ENCODE measurements at regions not wholly inside any gene's neighbourhood (a gene's known extent, or its start where the extent isn't known, plus 50 kb on each side); places are given as distances from the start of the nearest gene placed in this dataset.

- ChIA-PET POLR2A (no interaction called here), CTCF (no interaction called here)
- Histone ChIP-seq H3K27ac (ENCODE audit: insufficient read depth, low read depth, low read length) (no peak overlapping the region), H3K9ac (replicated peaks; ENCODE audit: extremely low read depth, insufficient read depth, low read length) (no peak overlapping the region), H3K79me2 (ENCODE audit: control insufficient read depth, insufficient read depth, low read length) (no peaks in the 10 kb centered on the region), H3K4me2 (ENCODE audit: insufficient read depth, low read length) (no peak overlapping the region), H3K27me3 (ENCODE audit: control insufficient read depth in 2 of 2, insufficient read depth in 2 of 2, low read length in 2 of 2) (peaks cover 0 to 5% of the 10 kb centered on the region in 2 experiments), H3K4me3 (replicated peaks in 1 of 3; ENCODE audit: insufficient read depth in 1 of 3, low read depth in 1 of 3, low read length in 3 of 3) (no peak overlapping the region), H2AFZ (ENCODE audit: low read depth, low read length) (no peak overlapping the region), H3K9me3 (replicated peaks; ENCODE audit: control insufficient read depth, insufficient read depth, low read length) (no peaks in the 10 kb centered on the region), H4K20me1 (replicated peaks; ENCODE audit: control insufficient read depth, extremely low read depth, insufficient read depth, low read length) (no peaks in the 10 kb centered on the region), H3K4me1 (ENCODE audit: control insufficient read depth, extremely low read depth, insufficient read depth, low read length) (no peaks in the 10 kb centered on the region), H3K36me3 (ENCODE audit: control insufficient read depth in 2 of 2, extremely low read depth in 1 of 2, insufficient read depth in 2 of 2, low read length in 2 of 2) (no peaks in the 10 kb centered on the region), H3K9me1 (replicated peaks; ENCODE audit: control insufficient read depth, extremely low read depth, insufficient read depth, low read length) (no peaks in the 10 kb centered on the region)
- BruUV-seq (replicated peaks) = no TSS peak
- DNase-seq (ENCODE audit: low read depth, low spot score) (no peak), FAIRE-seq (no peak)
- dilution Hi-C loops (cut with MboI; ENCODE audit: extremely low pct_ligation_motif_present, low sequenced_read_pairs) = no loop called here
- intact Hi-C loops (cut with micrococcal nuclease) = no loop called here
- no peak for TF ChIP-seq EZH2 (IDR thresholded peaks at IDR 0.05; ENCODE audit: borderline replicate concordance, low read depth, low read length, severe bottlenecking)
Measured at GRCh38 chr7:101699399-101699798, 70.3 kb upstream of the MYL10 start.

- FAIRE-seq (no peak), DNase-seq (ENCODE audit: low read depth, low spot score) (no peak)
- Histone ChIP-seq H4K20me1 (replicated peaks; ENCODE audit: control insufficient read depth, extremely low read depth, insufficient read depth, low read length) (no peaks in the 10 kb centered on the region), H3K9me1 (replicated peaks; ENCODE audit: control insufficient read depth, extremely low read depth, insufficient read depth, low read length) (no peaks in the 10 kb centered on the region), H3K4me3 (replicated peaks in 1 of 3; ENCODE audit: insufficient read depth in 1 of 3, low read depth in 1 of 3, low read length in 3 of 3) (no peak overlapping the region), H2AFZ (ENCODE audit: low read depth, low read length) (no peak overlapping the region), H3K4me2 (ENCODE audit: insufficient read depth, low read length) (no peak overlapping the region), H3K4me1 (ENCODE audit: control insufficient read depth, extremely low read depth, insufficient read depth, low read length) (no peaks in the 10 kb centered on the region), H3K36me3 (ENCODE audit: control insufficient read depth in 2 of 2, extremely low read depth in 1 of 2, insufficient read depth in 2 of 2, low read length in 2 of 2) (no peaks in the 10 kb centered on the region), H3K27me3 (ENCODE audit: control insufficient read depth in 2 of 2, insufficient read depth in 2 of 2, low read length in 2 of 2) (peaks cover 0 to 5% of the 10 kb centered on the region in 2 experiments), H3K9me3 (replicated peaks; ENCODE audit: control insufficient read depth, insufficient read depth, low read length) (no peaks in the 10 kb centered on the region), H3K27ac (ENCODE audit: insufficient read depth, low read depth, low read length) (no peak overlapping the region), H3K79me2 (ENCODE audit: control insufficient read depth, insufficient read depth, low read length) (no peaks in the 10 kb centered on the region), H3K9ac (replicated peaks; ENCODE audit: extremely low read depth, insufficient read depth, low read length) (no peak overlapping the region)
- TF ChIP-seq CTCF (IDR thresholded peaks at IDR 0.05; ENCODE audit: extremely low read depth in 1 of 2, insufficient read depth in 1 of 2, low read depth in 1 of 2, low read length in 2 of 2) = no peak
- no peak for TF ChIP-seq JUN (IDR thresholded peaks at IDR 0.05; ENCODE audit: borderline replicate concordance, insufficient read depth, insufficient read length, low read depth)
- no peak for TF ChIP-seq POLR2AphosphoS5 (IDR thresholded peaks at IDR 0.05; ENCODE audit: insufficient read depth, low read depth, low read length)
- no peak for TF ChIP-seq POLR2A (IDR thresholded peaks at IDR 0.05; ENCODE audit: low read depth, low read length)
- no peak for TF ChIP-seq MYC (IDR thresholded peaks at IDR 0.05; ENCODE audit: low read depth, low read length)
- intact Hi-C loops (cut with micrococcal nuclease) (no loop called here), dilution Hi-C loops (cut with MboI; ENCODE audit: extremely low pct_ligation_motif_present, low sequenced_read_pairs) (no loop called here)
- ChIA-PET CTCF (no interaction called here), POLR2A (no interaction called here)
- BruUV-seq (replicated peaks) = no TSS peak
Measured at GRCh38 chr7:101699881-101700823, 71.1 kb upstream of the MYL10 start.
